ENCODE measurements at regions not wholly inside any gene's neighbourhood (a gene's known extent, or its start where the extent isn't known, plus 50 kb on each side); places are given as distances from the start of the nearest gene placed in this dataset.

- TF ChIP-seq POLR2A (IDR thresholded peaks at IDR 0.05) (no peak), EP300 (IDR thresholded peaks at IDR 0.05) (no peak), CTCF (IDR thresholded peaks at IDR 0.05) (no peak), POLR2AphosphoS5 (IDR thresholded peaks at IDR 0.05) (no peak)
- Histone ChIP-seq H3K36me3 (no peaks in the 10 kb centered on the region), H3K4me3 (no peak overlapping the region), H3K4me1 (peaks cover 16% of the 10 kb centered on the region), H3K27me3 (no peaks in the 10 kb centered on the region), H3K9me3 (no peaks in the 10 kb centered on the region), H3K27ac (no peak overlapping the region)
- no peak for DNase-seq (ENCODE audit: low spot score in 2 of 2)
- 70% methylated on average over 8 of the region's 8 CpGs for WGBS
These were observed 422.8 kb upstream of the ZEB2 start for GRCh38 chr2:144942516-144943256.

GRCh38 chr2:144941743-144942488 is 422.0 kb upstream of the ZEB2 start:
- Histone ChIP-seq H3K27me3 (no peaks in the 10 kb centered on the region), H3K4me3 (no peak overlapping the region), H3K4me1 (peaks cover 22% of the 10 kb centered on the region), H3K36me3 (no peaks in the 10 kb centered on the region), H3K27ac (no peak overlapping the region), H3K9me3 (no peaks in the 10 kb centered on the region)
- 83% methylated on average over 5 of the region's 5 CpGs for WGBS
- TF ChIP-seq POLR2A (IDR thresholded peaks at IDR 0.05): no peak
- DNase-seq (ENCODE audit: low spot score in 2 of 2): no peak

GRCh38 chr2:144939590-144939989 is 419.7 kb upstream of the ZEB2 start:
- Histone ChIP-seq H3K27ac (no peak overlapping the region), H3K36me3 (no peaks in the 10 kb centered on the region), H3K27me3 (no peaks in the 10 kb centered on the region), H3K9me3 (no peaks in the 10 kb centered on the region), H3K4me1 (peaks cover 21% of the 10 kb centered on the region), H3K4me3 (no peak overlapping the region)
- 72% methylated on average over 5 of the region's 5 CpGs for WGBS
- TF ChIP-seq POLR2A (IDR thresholded peaks at IDR 0.05) (no peak), POLR2AphosphoS5 (IDR thresholded peaks at IDR 0.05) (no peak), CTCF (IDR thresholded peaks at IDR 0.05) (no peak), EP300 (IDR thresholded peaks at IDR 0.05) (no peak)
- no peak for DNase-seq (ENCODE audit: low spot score in 2 of 2)

- Histone ChIP-seq H3K4me3 (peak overlapping the region; percentile 21), H3K27ac (peak overlapping the region; percentile 69), H3K36me3 (no peaks in the 10 kb centered on the region), H3K4me1 (peaks cover 16% of the 10 kb centered on the region), H3K27me3 (no peaks in the 10 kb centered on the region), H3K9me3 (no peaks in the 10 kb centered on the region)
- no peak for TF ChIP-seq POLR2AphosphoS5 (IDR thresholded peaks at IDR 0.05)
- TF ChIP-seq POLR2A (IDR thresholded peaks at IDR 0.05): no peak
- TF ChIP-seq CTCF (IDR thresholded peaks at IDR 0.05): no peak
- TF ChIP-seq EP300 (IDR thresholded peaks at IDR 0.05): no peak
- 33% methylated on average over 7 of the region's 7 CpGs for WGBS
- DNase-seq (ENCODE audit: low spot score in 2 of 2): no peak
These were observed 418.2 kb upstream of the ZEB2 start for GRCh38 chr2:144937910-144938709.

- Histone ChIP-seq H3K4me3 (no peak overlapping the region), H3K27ac (peak overlapping the region; percentile 69), H3K36me3 (no peaks in the 10 kb centered on the region), H3K27me3 (no peaks in the 10 kb centered on the region), H3K4me1 (peaks cover 16% of the 10 kb centered on the region), H3K9me3 (no peaks in the 10 kb centered on the region)
- no peak for DNase-seq (ENCODE audit: low spot score in 2 of 2)
- TF ChIP-seq EP300 (IDR thresholded peaks at IDR 0.05) (no peak), CTCF (IDR thresholded peaks at IDR 0.05) (no peak), POLR2AphosphoS5 (IDR thresholded peaks at IDR 0.05) (no peak), POLR2A (IDR thresholded peaks at IDR 0.05) (no peak)
These were observed 417.1 kb upstream of the ZEB2 start for GRCh38 chr2:144937066-144937465.

Measured in suprapubic skin (tissue), 4 donors.